HAP-1 (cell line): ENCODE measurements at regions not wholly inside any gene's neighbourhood (a gene's known extent, or its start where the extent isn't known, plus 50 kb on each side); places are given as distances from the start of the nearest gene placed in this dataset.
"Not testable (repeated sequence)": the region's sequence is repeated elsewhere in the genome, so short reads cannot be mapped to it uniquely, and the experiment has no call there.

Experiments
- DNase-seq, 2 experiments: peaks; one replicate each; pipeline ENCODE4 v3.0.0-alpha.2; 2016 to 2020; ENCODE audit warnings: low spot score in 2 of 2
- H3K27me3 ChIP-seq: fragments of 250-450 bp; sonication (Bioruptor Pico); 2 replicates; pipeline ENCODE4 v1.5.1; 2020; ENCODE audit warnings: low read depth, mild to moderate bottlenecking, moderate library complexity
- H3K36me3 ChIP-seq: fragments of 250-450 bp; sonication (Bioruptor Pico); replicated peaks from 2 replicates; pipeline ENCODE4 v1.5.1; 2020; ENCODE audit warnings: mild to moderate bottlenecking
- H3K4me1 ChIP-seq: fragments of 250-450 bp; sonication (Bioruptor Pico); 2 replicates; pipeline ENCODE4 v1.5.1; 2020; ENCODE audit warnings: mild to moderate bottlenecking
- H3K4me3 ChIP-seq: fragments of 250-450 bp; sonication (Bioruptor Pico); 2 replicates; pipeline ENCODE4 v1.5.1; 2020; ENCODE audit warnings: mild to moderate bottlenecking, moderate library complexity
- H3K9me3 ChIP-seq: fragments of 250-450 bp; sonication (Bioruptor Pico); 2 replicates; pipeline ENCODE4 v1.5.1; 2020; ENCODE audit warnings: mild to moderate bottlenecking, moderate library complexity
- in situ Hi-C: fragments of 300-500 bp; cut with MboI; formaldehyde crosslinking; loops from 3 replicates; pipeline ENCODE4 v1.14.3; 2020; ENCODE audit warnings: low sequenced_read_pairs, inconsistent platforms, mixed read lengths

DNA sequence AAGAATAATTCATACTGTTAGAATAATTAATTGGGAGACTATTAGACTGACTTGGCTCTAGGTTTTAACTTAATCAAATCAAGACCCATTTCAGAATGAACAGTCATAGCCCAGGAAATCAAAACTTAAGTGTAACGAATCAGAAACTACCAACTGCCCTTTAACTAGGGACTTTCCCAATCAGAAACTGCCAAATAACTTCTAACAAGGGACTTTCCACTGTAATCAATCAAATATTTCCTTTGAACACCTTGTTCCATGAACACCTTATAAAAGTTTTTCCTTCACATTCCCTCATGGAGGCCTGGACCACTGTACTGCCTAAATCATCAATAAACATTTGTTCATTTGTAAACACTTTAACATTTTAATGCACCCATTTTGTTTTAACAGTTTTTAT, 1054.7 kb upstream of the TMPRSS15 start:
- DNase-seq: no peak
- in situ Hi-C loops: no loop called here
- Histone ChIP-seq H3K4me1 (no peaks in the 10 kb centered on the region), H3K27me3 (no peaks in the 10 kb centered on the region), H3K36me3 (no peaks in the 10 kb centered on the region), H3K4me3 (no peak overlapping the region), H3K9me3 (no peaks in the 10 kb centered on the region)

DNA sequence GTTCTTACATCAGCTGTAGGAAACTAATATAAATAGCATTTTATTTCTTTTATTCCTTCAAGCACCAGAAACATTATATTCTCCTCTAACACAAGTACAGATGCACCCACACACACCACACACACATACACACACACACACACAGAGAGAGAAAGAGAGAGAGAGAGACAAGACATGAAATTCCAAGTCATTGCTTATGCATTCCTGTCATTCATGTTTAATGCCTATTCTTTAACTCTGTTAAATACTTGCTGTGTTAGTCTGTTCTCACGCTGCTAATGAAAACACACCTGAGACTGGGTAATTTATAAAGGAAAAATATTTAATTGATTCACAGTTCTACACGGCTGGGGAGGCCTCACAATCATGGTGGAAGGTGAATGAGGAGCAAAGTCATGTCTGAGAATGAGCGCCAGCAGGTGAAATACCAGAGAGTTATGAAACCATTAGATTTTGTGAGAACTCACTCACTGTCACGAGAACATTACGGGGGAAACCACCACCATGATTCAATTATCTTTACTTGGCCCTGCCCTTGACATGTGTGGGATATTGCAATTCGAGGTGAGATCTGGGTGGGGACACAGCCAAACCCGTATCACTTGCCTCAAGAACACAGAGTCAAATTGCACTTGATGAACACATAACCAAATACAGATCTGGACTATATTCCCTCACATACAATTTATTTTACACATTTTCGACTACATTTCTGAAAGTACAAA, 1058.1 kb upstream of the TMPRSS15 start:
- DNase-seq: no peak
- Histone ChIP-seq H3K4me3 (no peak overlapping the region), H3K36me3 (no peaks in the 10 kb centered on the region), H3K4me1 (no peaks in the 10 kb centered on the region), H3K27me3 (no peaks in the 10 kb centered on the region), H3K9me3 (no peaks in the 10 kb centered on the region)
- in situ Hi-C loops: no loop called here

DNA sequence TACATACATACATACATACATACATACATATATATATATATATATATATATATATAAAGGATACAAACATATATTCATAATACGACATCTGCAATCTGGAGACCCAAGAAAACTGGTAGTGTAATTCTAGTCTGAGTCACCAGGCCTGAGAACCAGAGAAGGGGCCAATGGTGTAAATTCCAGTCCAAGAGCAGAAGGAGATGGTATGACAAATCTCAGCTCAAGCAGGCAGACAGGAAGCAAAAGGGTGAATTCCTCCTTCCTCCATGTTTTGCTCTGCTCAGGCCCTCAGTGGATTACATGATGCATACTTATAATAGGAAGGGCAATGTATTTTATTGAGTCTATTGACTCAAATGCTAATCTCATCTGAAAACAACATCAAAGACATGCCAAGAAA, 1060.4 kb upstream of the TMPRSS15 start:
- no peaks in the 10 kb centered on the region for H3K4me1 ChIP-seq
- no peak for DNase-seq
- H3K36me3 ChIP-seq: no peaks in the 10 kb centered on the region
- in situ Hi-C loops: no loop called here
- H3K4me3 ChIP-seq: no peak overlapping the region
- no peaks in the 10 kb centered on the region for H3K9me3 ChIP-seq
- H3K27me3 ChIP-seq: no peaks in the 10 kb centered on the region

DNA sequence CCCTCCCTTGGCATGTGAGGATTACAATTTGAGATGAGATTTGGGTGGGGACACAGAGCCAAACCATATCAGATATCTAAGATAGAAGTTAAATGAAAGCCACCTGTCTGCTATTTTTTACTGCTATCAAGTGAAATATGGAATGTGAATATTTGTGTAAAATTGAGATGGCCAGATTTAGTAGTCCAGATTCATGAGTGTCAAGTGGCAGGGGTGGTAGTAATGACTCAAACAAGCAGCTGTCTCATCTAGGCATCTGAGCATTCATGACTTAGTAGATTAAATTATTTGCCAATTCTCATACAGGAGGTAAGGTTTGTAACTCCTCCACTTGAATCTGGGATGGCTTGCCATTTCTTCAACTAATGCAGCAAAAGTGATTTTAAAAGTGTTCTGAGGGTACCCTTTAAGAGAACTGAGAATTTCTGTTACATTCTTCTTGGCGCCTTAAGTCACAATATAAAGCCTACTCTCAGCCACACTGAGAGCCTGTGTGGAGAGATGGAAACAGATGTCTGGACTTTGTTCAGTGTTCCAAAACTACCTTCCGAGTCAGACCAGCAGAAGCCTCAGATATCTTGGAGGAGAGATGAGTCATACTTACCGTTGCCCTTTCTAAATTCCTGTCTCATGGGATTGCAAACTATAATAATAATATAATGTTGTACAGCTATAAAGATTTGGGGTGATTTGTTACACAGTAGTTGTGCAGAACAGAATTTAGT, 1065.6 kb upstream of the TMPRSS15 start:
- in situ Hi-C loops: no loop called here
- no peaks in the 10 kb centered on the region for H3K4me1 ChIP-seq
- no peak for DNase-seq
- no peak overlapping the region for H3K4me3 ChIP-seq
- H3K36me3 ChIP-seq: no peaks in the 10 kb centered on the region
- H3K27me3 ChIP-seq: no peaks in the 10 kb centered on the region
- H3K9me3 ChIP-seq: 0 out of 2 replicates have a peak, but pooled peaks cover 2% of the 10 kb centered on the region

DNA sequence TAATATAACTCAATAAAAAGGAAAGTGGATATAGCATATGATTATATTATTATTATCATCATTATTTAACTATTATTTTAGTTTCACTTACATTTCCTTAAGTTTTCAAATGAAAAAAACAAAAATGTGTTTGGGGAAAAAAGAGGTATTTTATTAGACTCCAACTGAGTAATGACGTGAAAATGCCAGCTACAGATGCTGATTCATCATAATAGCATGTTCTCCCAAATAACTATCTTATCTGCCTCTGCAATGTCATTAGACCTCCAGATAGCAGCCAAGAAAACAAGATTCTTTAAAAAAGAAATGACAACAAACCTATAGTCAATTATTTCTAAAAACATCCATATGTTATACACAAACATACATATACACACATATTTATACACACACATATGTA, 1071.9 kb upstream of the TMPRSS15 start:
- Histone ChIP-seq H3K27me3 (no peaks in the 10 kb centered on the region), H3K9me3 (0 out of 2 replicates have a peak, but pooled peaks cover 2% of the 10 kb centered on the region), H3K4me1 (no peaks in the 10 kb centered on the region), H3K36me3 (no peaks in the 10 kb centered on the region), H3K4me3 (no peak overlapping the region)
- no peak for DNase-seq
- in situ Hi-C loops: no loop called here

DNA sequence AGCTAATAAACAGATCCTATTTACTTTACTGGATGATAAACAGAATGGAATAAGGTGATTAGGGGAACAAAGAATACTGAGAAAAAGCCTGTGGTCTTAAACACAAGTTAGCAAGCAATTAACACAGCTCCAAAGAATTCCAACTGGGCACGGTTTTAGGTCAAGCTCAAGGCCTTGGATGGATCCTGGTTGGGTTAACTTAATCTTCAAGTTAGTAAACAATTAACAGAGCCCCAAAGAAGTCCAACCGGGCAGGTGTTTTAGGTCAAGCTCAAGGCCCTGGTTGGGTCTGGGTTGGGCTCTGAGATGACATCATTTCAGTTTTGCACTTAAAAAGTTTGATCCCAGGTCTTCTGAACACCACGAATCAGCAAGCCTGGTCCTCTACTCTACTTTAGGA, 1086.3 kb upstream of the TMPRSS15 start:
- Histone ChIP-seq H3K36me3 (no peaks in the 10 kb centered on the region), H3K27me3 (no peaks in the 10 kb centered on the region), H3K4me3 (no peak overlapping the region), H3K4me1 (no peaks in the 10 kb centered on the region), H3K9me3 (no peaks in the 10 kb centered on the region)
- in situ Hi-C loops: no loop called here
- DNase-seq: no peak

DNA sequence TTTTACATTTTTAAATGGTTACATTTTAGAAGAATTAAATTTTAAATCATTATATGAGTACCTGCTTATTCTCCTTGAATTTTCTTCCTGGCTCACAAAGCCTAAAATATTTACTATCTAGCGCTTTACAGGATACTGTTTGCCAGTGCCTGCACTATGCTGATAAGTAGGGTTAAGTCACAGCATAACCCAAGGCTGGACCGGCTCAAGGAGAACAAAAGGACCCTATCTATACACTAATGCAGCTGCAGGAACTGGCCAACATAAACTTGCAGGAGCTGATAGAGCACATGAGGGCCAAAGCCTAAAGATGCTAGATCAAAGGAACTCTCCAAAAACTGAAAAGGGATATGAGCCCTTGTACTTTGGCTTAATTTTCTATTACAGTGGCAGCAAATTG, 1086.9 kb upstream of the TMPRSS15 start:
- no peaks in the 10 kb centered on the region for H3K36me3 ChIP-seq
- H3K4me3 ChIP-seq: no peak overlapping the region
- no peaks in the 10 kb centered on the region for H3K27me3 ChIP-seq
- no peak for DNase-seq
- in situ Hi-C loops: no loop called here
- H3K9me3 ChIP-seq: no peaks in the 10 kb centered on the region
- H3K4me1 ChIP-seq: no peaks in the 10 kb centered on the region

DNA sequence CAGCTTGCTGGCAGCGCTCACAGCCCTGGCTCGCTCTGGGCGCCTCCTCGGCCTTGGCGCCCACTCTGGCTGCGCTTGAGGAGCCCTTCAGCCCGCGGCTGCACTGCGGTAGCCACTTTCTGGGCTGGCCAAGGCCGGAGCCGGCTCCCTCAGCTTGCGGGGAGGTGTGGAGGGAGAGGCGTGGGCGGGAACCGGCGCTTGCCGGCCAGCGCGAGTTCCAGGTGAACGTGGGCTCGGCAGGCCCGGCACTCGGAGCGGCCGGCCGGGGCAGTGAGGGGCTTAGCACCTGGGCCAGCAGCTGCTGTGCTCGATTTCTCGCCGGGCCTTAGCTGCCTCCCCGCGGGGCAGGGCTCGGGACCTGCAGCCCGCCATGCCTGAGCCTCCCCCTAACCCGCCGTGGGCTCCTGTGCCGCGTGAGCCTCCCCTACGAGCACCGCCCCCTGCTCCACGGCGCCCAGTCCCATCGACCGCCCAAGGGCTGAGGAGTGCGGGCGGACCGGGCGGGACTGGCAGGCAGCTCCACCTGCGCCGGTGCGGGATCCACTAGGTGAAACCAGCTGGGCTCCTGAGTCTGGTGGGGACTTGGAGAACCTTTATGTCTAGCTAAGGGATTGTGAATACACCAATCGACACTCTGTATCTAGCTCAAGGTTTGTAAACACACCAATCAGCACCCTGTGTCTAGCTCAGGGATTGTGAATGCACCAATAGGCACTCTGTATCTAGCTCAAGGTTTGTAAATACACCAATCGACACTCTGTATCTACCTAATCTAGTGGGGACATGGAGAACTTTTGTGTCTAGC, 1090.1 kb upstream of the TMPRSS15 start:
- DNase-seq, in situ Hi-C loops, H3K36me3 ChIP-seq: not testable (repeated sequence)

DNA sequence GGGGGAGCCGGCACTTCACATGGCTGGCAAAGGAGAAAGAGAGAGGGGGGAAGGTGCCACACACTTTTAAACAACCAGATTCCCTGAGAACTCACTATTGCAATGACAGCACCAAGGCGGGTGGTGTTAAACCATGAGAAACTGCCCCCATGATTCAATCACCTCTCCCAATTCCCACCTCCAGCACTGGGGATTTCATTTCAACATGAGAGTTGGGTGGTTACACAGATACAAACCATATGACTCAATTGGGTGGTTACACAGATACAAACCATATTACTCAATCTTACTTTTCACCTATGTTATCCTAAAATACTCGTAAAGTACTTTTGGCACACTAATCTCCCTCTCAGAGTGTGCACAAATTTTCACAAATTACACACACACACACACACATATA, 1097.5 kb upstream of the TMPRSS15 start:
- Histone ChIP-seq H3K4me3 (no peak overlapping the region), H3K27me3 (no peaks in the 10 kb centered on the region), H3K36me3 (no peaks in the 10 kb centered on the region), H3K4me1 (no peaks in the 10 kb centered on the region), H3K9me3 (no peaks in the 10 kb centered on the region)
- in situ Hi-C loops: no loop called here
- DNase-seq: no peak

More for the DNA sequence above, 1090.1 kb upstream of the TMPRSS15 start:
- H3K9me3 ChIP-seq, H3K27me3 ChIP-seq, H3K4me3 ChIP-seq, H3K4me1 ChIP-seq: not testable (repeated sequence)

DNA sequence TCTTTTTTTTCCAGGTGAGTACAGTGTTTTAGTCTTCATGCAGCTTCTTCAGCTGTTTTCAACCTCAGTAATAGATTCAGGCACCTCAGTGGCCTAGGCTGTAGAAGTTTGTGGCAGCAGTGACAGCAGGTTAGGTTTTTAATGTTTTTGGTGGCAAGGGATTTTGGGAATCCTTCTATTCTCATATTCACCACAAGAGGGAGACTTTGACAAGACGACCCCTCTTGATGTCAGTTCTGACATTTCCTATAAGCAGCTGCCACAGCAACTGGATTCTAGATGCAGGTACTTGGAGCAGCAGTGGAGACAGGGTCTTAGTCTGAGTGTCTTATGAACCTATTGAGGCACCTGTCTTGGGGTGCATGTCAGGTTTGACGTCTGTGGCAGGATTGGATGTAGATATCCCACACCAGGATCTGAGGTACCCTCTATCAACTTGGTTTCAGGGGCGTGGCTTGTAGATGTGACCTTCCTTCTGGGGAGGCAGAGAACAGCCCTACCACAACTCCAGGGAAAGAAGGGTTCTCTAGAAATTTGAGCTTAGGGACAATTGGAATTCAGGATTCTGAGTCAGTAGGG, 1104.2 kb upstream of the TMPRSS15 start:
- Histone ChIP-seq H3K4me1 (no peaks in the 10 kb centered on the region), H3K9me3 (no peaks in the 10 kb centered on the region), H3K27me3 (no peaks in the 10 kb centered on the region), H3K4me3 (no peak overlapping the region), H3K36me3 (no peaks in the 10 kb centered on the region)
- in situ Hi-C loops: no loop called here
- DNase-seq: peak in 1 of 2 experiments; percentile 31

DNA sequence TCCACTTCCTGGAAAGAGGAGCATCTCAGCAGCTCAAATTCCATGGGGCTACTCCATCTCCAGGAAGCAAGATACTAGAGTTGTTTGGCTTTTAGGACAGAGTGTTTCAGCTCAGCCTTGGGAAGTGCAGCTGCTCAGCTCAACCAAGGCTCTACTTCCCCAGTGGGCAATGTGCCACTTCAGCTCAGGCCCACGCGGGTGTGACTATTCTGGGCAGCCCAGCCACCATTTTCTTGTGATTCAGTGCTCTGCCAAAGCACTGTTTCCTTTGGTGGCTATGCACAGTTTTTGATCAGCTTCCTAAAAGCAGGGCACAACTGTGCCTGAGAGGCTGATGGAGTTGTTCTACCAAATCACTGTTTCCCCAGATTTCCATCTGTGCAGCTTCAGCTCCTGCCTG, 1104.9 kb upstream of the TMPRSS15 start:
- Histone ChIP-seq H3K27me3 (no peaks in the 10 kb centered on the region), H3K9me3 (no peaks in the 10 kb centered on the region), H3K36me3 (no peaks in the 10 kb centered on the region), H3K4me1 (no peaks in the 10 kb centered on the region), H3K4me3 (no peak overlapping the region)
- in situ Hi-C loops: no loop called here
- no peak for DNase-seq

DNA sequence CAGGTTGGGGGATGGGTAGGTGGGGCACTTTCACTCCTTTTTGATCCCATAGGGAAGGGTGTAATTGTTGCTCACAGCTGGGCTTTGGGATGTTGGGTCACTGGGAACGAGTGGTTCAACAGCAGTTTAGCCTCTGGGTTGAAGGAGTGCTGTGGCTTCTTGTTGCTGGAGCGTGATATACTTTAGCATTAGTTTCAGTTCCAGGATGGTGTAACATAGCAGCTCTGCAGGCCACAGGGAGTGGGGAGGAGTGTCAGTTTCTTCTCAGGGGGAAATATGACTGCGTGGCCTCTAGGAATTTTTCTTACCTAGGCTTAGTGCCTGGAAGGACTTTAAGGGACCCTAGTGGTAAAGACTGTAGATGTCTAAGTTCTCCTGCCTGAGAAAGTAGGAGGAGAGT, 1105.3 kb upstream of the TMPRSS15 start:
- H3K27me3 ChIP-seq: no peaks in the 10 kb centered on the region
- in situ Hi-C loops: no loop called here
- no peak for DNase-seq

DNA sequence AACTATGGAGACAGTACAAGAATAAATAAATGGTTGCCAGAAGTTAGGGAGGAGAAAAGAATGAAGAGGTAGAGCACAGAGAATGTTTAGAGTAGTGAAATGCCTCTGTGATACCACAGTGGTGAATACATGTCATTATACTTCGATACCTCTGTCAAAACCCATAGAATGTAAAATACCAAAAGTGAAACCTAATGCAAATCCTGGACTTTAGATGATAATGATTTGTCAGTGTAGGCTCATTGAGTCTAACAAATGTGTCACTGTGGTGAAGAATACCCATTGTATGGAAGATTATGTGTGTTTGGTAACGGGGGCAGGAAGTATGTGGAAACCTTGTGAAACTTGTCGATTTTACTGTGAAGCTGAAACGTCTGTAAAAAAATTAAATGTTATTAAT, 1106.5 kb upstream of the TMPRSS15 start:
- Histone ChIP-seq H3K4me1 (no peaks in the 10 kb centered on the region), H3K4me3 (no peak overlapping the region), H3K9me3 (no peaks in the 10 kb centered on the region), H3K36me3 (no peaks in the 10 kb centered on the region), H3K27me3 (no peaks in the 10 kb centered on the region)
- in situ Hi-C loops: no loop called here
- no peak for DNase-seq

More for the DNA sequence above, 1105.3 kb upstream of the TMPRSS15 start:
- no peaks in the 10 kb centered on the region for H3K4me1 ChIP-seq
- H3K4me3 ChIP-seq: no peak overlapping the region
- H3K36me3 ChIP-seq: no peaks in the 10 kb centered on the region
- H3K9me3 ChIP-seq: no peaks in the 10 kb centered on the region

DNA sequence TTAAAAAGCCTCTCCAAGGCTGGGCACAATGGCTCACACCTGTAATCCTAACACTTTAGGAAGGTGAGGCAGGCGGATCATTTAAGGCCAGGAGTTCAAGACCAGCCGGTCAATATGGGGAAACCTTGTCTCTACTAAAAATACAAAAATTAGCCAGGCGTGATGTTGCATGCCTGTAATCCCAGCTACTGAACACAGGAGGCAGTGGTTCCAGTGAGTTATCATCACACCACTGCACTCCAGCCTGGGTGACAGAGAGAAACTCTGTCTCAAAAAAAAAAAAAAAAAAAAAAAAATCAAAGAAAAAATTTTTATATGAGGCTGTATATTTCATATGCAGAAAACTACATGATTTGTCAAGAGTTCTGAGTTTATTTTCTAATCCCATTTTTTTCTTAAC, 1107.1 kb upstream of the TMPRSS15 start:
- H3K27me3 ChIP-seq: no peaks in the 10 kb centered on the region
- in situ Hi-C loops: no loop called here
- H3K36me3 ChIP-seq: no peaks in the 10 kb centered on the region
- no peaks in the 10 kb centered on the region for H3K4me1 ChIP-seq
- H3K9me3 ChIP-seq: peaks cover under 1% of the 10 kb centered on the region; the same call in 1 of the 2 replicates
- DNase-seq: no peak
- no peak overlapping the region for H3K4me3 ChIP-seq
